Ascending aorta (tissue), 2 donors: ENCODE measurements at regions not wholly inside any gene's neighbourhood (a gene's known extent, or its start where the extent isn't known, plus 50 kb on each side); places are given as distances from the start of the nearest gene placed in this dataset.

ENCODE experiments used
- DNase-seq, 2 donors: peaks; one replicate each; pipeline ENCODE4 v3.0.0-alpha.2; 2019; ENCODE audit warnings: low spot score in 2 of 2
- H3K27ac ChIP-seq, 2 donors: fragments of 200-600 bp; sonication (generic); one replicate each; pipeline ENCODE4 v1.5.1; 2016 to 2017; ENCODE audit warnings: mild to moderate bottlenecking in 1 of 2
- H3K27me3 ChIP-seq: fragments of 200-600 bp; sonication (generic); one replicate; pipeline ENCODE4 v1.5.1; 2017
- H3K36me3 ChIP-seq, 2 donors: fragments of 200-600 bp; sonication (generic); one replicate each; pipeline ENCODE4 v1.5.1; 2016
- H3K4me1 ChIP-seq, 2 donors: fragments of 200-600 bp; sonication (generic); one replicate each; pipeline ENCODE4 v1.5.1; 2016 to 2017; ENCODE audit warnings: mild to moderate bottlenecking in 1 of 2
- H3K4me3 ChIP-seq, 2 donors: fragments of 200-600 bp; sonication (generic); one replicate each; pipeline ENCODE4 v1.5.1; 2016 to 2017; ENCODE audit warnings: mild to moderate bottlenecking in 1 of 2
- H3K9me3 ChIP-seq, 2 donors: fragments of 200-600 bp; sonication (generic); one replicate each; pipeline ENCODE4 v1.5.1; 2016
- intact Hi-C: fragments of 100-400 bp; cut with DNase I; formaldehyde crosslinking; loops from one replicate; pipeline ENCODE4 v1.15.1; 2023
- TF ChIP-seq, protein P1 (sequence below), 3 experiments: fragments of 200-600 bp in 2 of 3; fragments of 450-650 bp in 1 of 3; sonication (generic) in 2 of 3; IDR thresholded peaks; one replicate each; pipeline ENCODE4 v1.5.1; 2016 to 2019; ENCODE audit warnings: antibody characterized with exemption in 3 of 3, mild to moderate bottlenecking in 1 of 3, moderate library complexity in 1 of 3

- intact Hi-C loops = no loop called here
- TF ChIP-seq, protein P1, sequence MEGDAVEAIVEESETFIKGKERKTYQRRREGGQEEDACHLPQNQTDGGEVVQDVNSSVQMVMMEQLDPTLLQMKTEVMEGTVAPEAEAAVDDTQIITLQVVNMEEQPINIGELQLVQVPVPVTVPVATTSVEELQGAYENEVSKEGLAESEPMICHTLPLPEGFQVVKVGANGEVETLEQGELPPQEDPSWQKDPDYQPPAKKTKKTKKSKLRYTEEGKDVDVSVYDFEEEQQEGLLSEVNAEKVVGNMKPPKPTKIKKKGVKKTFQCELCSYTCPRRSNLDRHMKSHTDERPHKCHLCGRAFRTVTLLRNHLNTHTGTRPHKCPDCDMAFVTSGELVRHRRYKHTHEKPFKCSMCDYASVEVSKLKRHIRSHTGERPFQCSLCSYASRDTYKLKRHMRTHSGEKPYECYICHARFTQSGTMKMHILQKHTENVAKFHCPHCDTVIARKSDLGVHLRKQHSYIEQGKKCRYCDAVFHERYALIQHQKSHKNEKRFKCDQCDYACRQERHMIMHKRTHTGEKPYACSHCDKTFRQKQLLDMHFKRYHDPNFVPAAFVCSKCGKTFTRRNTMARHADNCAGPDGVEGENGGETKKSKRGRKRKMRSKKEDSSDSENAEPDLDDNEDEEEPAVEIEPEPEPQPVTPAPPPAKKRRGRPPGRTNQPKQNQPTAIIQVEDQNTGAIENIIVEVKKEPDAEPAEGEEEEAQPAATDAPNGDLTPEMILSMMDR (IDR thresholded peaks at IDR 0.05) = no peak
- no peaks in the 10 kb centered on the region for H3K36me3 ChIP-seq
These were observed 219.4 kb downstream of the ATPSCKMT start for GRCh38 chr5:10030219-10030831.

DNA sequence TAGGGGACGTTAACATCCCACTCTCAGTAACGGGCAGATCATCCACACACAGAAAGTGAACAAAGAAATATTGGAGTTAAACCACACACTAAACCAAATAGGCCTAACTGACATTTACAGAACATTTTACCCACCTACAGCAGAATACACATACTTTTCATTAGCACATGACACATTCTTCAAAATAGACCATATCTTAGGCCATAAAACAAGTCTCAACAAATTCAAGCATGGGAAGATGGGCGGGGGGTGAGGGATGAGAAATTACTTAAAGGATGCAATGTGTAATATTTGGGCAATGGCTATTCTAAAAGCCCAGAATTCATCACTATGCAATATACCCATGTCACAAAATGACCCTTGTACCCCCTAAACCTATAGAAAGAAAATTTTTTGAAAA is 226.2 kb downstream of the ATPSCKMT start:
- Histone ChIP-seq H3K4me1 (no peaks in the 10 kb centered on the region), H3K27ac (no peak overlapping the region), H3K27me3 (no peaks in the 10 kb centered on the region), H3K36me3 (no peaks in the 10 kb centered on the region), H3K9me3 (peaks cover 0 to 6% of the 10 kb centered on the region in 2 donors), H3K4me3 (no peak overlapping the region)
- no peak for DNase-seq
- intact Hi-C loops = no loop called here
- TF ChIP-seq, protein P1 (IDR thresholded peaks at IDR 0.05) = no peak

More at GRCh38 chr5:10030219-10030831, 219.4 kb downstream of the ATPSCKMT start:
- Histone ChIP-seq H3K4me1 (no peaks in the 10 kb centered on the region), H3K27me3 (no peaks in the 10 kb centered on the region), H3K9me3 (peaks cover 0 to 3% of the 10 kb centered on the region in 2 donors), H3K4me3 (no peak overlapping the region), H3K27ac (no peak overlapping the region)
- no peak for DNase-seq

DNA sequence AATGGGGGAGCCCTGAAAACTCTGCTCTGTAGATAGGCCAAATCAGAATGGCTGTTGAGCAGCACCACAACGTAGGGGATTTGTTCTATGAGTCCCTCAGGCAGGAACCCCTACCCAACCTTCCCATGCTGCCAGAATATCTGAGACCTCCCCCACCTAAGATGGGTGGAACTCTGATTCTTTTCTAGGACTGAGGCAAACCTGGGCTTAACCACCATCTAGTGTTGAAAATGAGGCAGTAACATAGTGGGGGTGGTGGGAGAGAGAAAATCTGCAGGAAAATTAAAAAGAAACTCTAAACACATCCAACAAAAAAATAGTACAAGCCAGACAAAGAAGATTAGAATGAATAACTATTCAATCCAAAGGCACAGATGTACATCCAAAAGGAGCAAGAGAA is 228.4 kb downstream of the ATPSCKMT start:
- Histone ChIP-seq H3K4me3 (no peak overlapping the region), H3K9me3 (peaks cover 0 to 3% of the 10 kb centered on the region in 2 donors), H3K4me1 (no peaks in the 10 kb centered on the region), H3K36me3 (no peaks in the 10 kb centered on the region), H3K27me3 (no peaks in the 10 kb centered on the region), H3K27ac (no peak overlapping the region)
- no peak for DNase-seq
- intact Hi-C loops = no loop called here
- TF ChIP-seq, protein P1 (IDR thresholded peaks at IDR 0.05) = no peak

GRCh38 chr5:10019236-10019635 is 230.5 kb downstream of the ATPSCKMT start:
- H3K4me1 ChIP-seq = no peaks in the 10 kb centered on the region
- H3K9me3 ChIP-seq = peaks cover 0 to 3% of the 10 kb centered on the region in 2 donors
- H3K36me3 ChIP-seq = no peaks in the 10 kb centered on the region
- H3K4me3 ChIP-seq = no peak overlapping the region
- no peak for DNase-seq
- H3K27me3 ChIP-seq = no peaks in the 10 kb centered on the region
- H3K27ac ChIP-seq = no peak overlapping the region
- intact Hi-C loops = no loop called here
- TF ChIP-seq, protein P1 (IDR thresholded peaks at IDR 0.05) = no peak

GRCh38 chr5:10018201-10019069 is 231.3 kb downstream of the ATPSCKMT start:
- intact Hi-C loops = no loop called here
- no peak overlapping the region for H3K4me3 ChIP-seq
- H3K9me3 ChIP-seq = peaks cover 0 to 3% of the 10 kb centered on the region in 2 donors
- H3K27me3 ChIP-seq = no peaks in the 10 kb centered on the region
- TF ChIP-seq, protein P1 (IDR thresholded peaks at IDR 0.05) = no peak
- no peak for DNase-seq
- no peaks in the 10 kb centered on the region for H3K4me1 ChIP-seq
- H3K36me3 ChIP-seq = no peaks in the 10 kb centered on the region
- no peak overlapping the region for H3K27ac ChIP-seq
